H9 (cell line): ENCODE measurements at regions not wholly inside any gene's neighbourhood (a gene's known extent, or its start where the extent isn't known, plus 50 kb on each side); places are given as distances from the start of the nearest gene placed in this dataset.

ENCODE experiments used
- DNase-seq: peaks from one replicate; pipeline ENCODE4 v3.0.0-alpha.2; 2017
- H2AFZ ChIP-seq: one replicate; pipeline ENCODE4 v1.6.1; 2013; ENCODE audit warnings: mild to moderate bottlenecking, low read length, control low read depth, moderate library complexity
- H2AK5ac ChIP-seq: 2 replicates; pipeline ENCODE4 v1.6.1; 2013; ENCODE audit warnings: low read length, control low read depth, mixed read lengths; ENCODE audit not compliant: insufficient read length
- H2BK120ac ChIP-seq: one replicate; pipeline ENCODE4 v1.6.1; 2013; ENCODE audit warnings: low read depth, mild to moderate bottlenecking, low read length, control low read depth, inconsistent platforms; ENCODE audit not compliant: poor library complexity, severe bottlenecking
- H2BK12ac ChIP-seq: 2 replicates; pipeline ENCODE4 v1.6.1; 2013; ENCODE audit warnings: low read length, control low read depth, mixed read lengths, low read depth; ENCODE audit not compliant: insufficient read length
- H2BK15ac ChIP-seq: 2 replicates; pipeline ENCODE4 v1.6.1; 2013; ENCODE audit warnings: low read depth, low read length, control low read depth
- H2BK20ac ChIP-seq: one replicate; pipeline ENCODE4 v1.6.1; 2013; ENCODE audit warnings: low read depth, mild to moderate bottlenecking, low read length, control low read depth, inconsistent platforms; ENCODE audit not compliant: poor library complexity, severe bottlenecking
- H2BK5ac ChIP-seq: 2 replicates; pipeline ENCODE4 v1.6.1; 2013; ENCODE audit warnings: low read length, control low read depth, mixed read lengths; ENCODE audit not compliant: insufficient read length
- H3K14ac ChIP-seq: 2 replicates; pipeline ENCODE4 v1.6.1; 2013; ENCODE audit warnings: low read length, control low read depth; ENCODE audit not compliant: insufficient read depth
- H3K18ac ChIP-seq: 2 replicates; pipeline ENCODE4 v1.6.1; 2013; ENCODE audit warnings: low read depth, mild to moderate bottlenecking, mixed read lengths, low read length, control low read depth; ENCODE audit not compliant: insufficient read length
- H3K23ac ChIP-seq: 2 replicates; pipeline ENCODE4 v1.6.1; 2013; ENCODE audit warnings: low read length, control low read depth, mixed read lengths, low read depth; ENCODE audit not compliant: insufficient read length
- H3K23me2 ChIP-seq: 2 replicates; pipeline ENCODE4 v1.6.1; 2013; ENCODE audit warnings: low read depth, mild to moderate bottlenecking, mixed read lengths, low read length, control low read depth; ENCODE audit not compliant: insufficient read length, poor library complexity, severe bottlenecking
- H3K27ac ChIP-seq: 2 replicates; pipeline ENCODE4 v1.5.1; 2013; ENCODE audit warnings: low read length, control low read depth, mixed read lengths, low read depth; ENCODE audit not compliant: insufficient read length
- H3K27me3 ChIP-seq: 2 replicates; pipeline ENCODE4 v1.6.1; 2013; ENCODE audit warnings: low read length, control low read depth, inconsistent platforms; ENCODE audit not compliant: insufficient read depth
- H3K4ac ChIP-seq: 2 replicates; pipeline ENCODE4 v1.6.1; 2013; ENCODE audit warnings: low read depth, mild to moderate bottlenecking, control low read depth, inconsistent platforms, low read length, moderate library complexity
- H3K4me1 ChIP-seq: 2 replicates; pipeline ENCODE4 v1.6.1; 2013; ENCODE audit warnings: low read length, control low read depth, inconsistent platforms; ENCODE audit not compliant: insufficient read depth
- H3K4me2 ChIP-seq: 2 replicates; pipeline ENCODE4 v1.6.1; 2013; ENCODE audit warnings: low read length, control low read depth, mixed read lengths; ENCODE audit not compliant: insufficient read length, insufficient read depth
- H3K56ac ChIP-seq: 2 replicates; pipeline ENCODE4 v1.6.1; 2013; ENCODE audit warnings: low read depth, mild to moderate bottlenecking, mixed read lengths, low read length, control low read depth; ENCODE audit not compliant: insufficient read length
- H3K79me1 ChIP-seq: 2 replicates; pipeline ENCODE4 v1.6.1; 2013; ENCODE audit warnings: low read depth, mild to moderate bottlenecking, moderate library complexity, low read length, control low read depth, inconsistent platforms; ENCODE audit not compliant: insufficient read depth, poor library complexity, severe bottlenecking
- H3K79me2 ChIP-seq: 2 replicates; pipeline ENCODE4 v1.6.1; 2013; ENCODE audit warnings: low read length, control low read depth, inconsistent platforms; ENCODE audit not compliant: insufficient read depth
- H3K9ac ChIP-seq: 2 replicates; pipeline ENCODE4 v1.6.1; 2013; ENCODE audit warnings: low read length, control low read depth, mixed read lengths; ENCODE audit not compliant: insufficient read length; ENCODE audit errors: extremely low read depth
- H3K9me3 ChIP-seq: one replicate; pipeline ENCODE4 v1.6.1; 2013; ENCODE audit warnings: low read depth, low read length, inconsistent platforms; ENCODE audit not compliant: control insufficient read depth
- H3T11ph ChIP-seq: one replicate; pipeline ENCODE4 v1.6.1; 2013; ENCODE audit warnings: mild to moderate bottlenecking, low read length, control low read depth, inconsistent platforms
- H4K20me1 ChIP-seq: one replicate; pipeline ENCODE4 v1.6.1; 2013; ENCODE audit not compliant: control insufficient read depth, insufficient read length, insufficient read depth
- H4K5ac ChIP-seq: 2 replicates; pipeline ENCODE4 v1.6.1; 2013; ENCODE audit warnings: low read depth, mild to moderate bottlenecking, mixed read lengths, low read length, control low read depth; ENCODE audit not compliant: insufficient read length
- H4K8ac ChIP-seq: replicated peaks from 2 replicates; pipeline ENCODE4 v1.6.1; 2013; ENCODE audit warnings: low read length, control low read depth, mixed read lengths, low read depth; ENCODE audit not compliant: insufficient read length
- H4K91ac ChIP-seq: 2 replicates; pipeline ENCODE4 v1.6.1; 2013; ENCODE audit warnings: low read depth, mild to moderate bottlenecking, moderate library complexity, mixed read lengths, low read length, control low read depth; ENCODE audit not compliant: insufficient read length
- H3K27ac Mint-ChIP-seq, 3 experiments: 2 replicates in 2 of 3; 3 replicates in 1 of 3; pipeline ENCODE4 v1.8.0; 2020 to 2021; ENCODE audit warnings: mixed read lengths in 3 of 3, mild to moderate bottlenecking in 1 of 3, moderate library complexity in 1 of 3
- H3K27me3 Mint-ChIP-seq: 2 replicates; pipeline ENCODE4 v1.8.0; 2021; ENCODE audit warnings: low read depth, mild to moderate bottlenecking, moderate library complexity, mixed read lengths
- H3K36me3 Mint-ChIP-seq, 3 experiments: 2 replicates in 2 of 3; 3 replicates in 1 of 3; pipeline ENCODE4 v1.8.0; 2020 to 2021; ENCODE audit warnings: low read depth in 3 of 3, mixed read lengths in 3 of 3; ENCODE audit not compliant: insufficient read depth in 1 of 3
- H3K4me1 Mint-ChIP-seq, 2 experiments: 2 replicates each; pipeline ENCODE4 v1.8.0; 2020; ENCODE audit warnings: mixed read lengths in 2 of 2
- H3K4me3 Mint-ChIP-seq, 2 experiments: 2 replicates in 1 of 2; 3 replicates in 1 of 2; pipeline ENCODE4 v1.8.0; 2020 to 2021; ENCODE audit warnings: mild to moderate bottlenecking in 2 of 2, mixed read lengths in 2 of 2, moderate library complexity in 1 of 2
- H3K9me3 Mint-ChIP-seq, 2 experiments: 2 replicates in 1 of 2; 3 replicates in 1 of 2; pipeline ENCODE4 v1.8.0; 2020; ENCODE audit warnings: mild to moderate bottlenecking in 2 of 2, mixed read lengths in 2 of 2, moderate library complexity in 1 of 2
- WGBS: extraction: QIAGEN DNeasy Blood & Tissue Kit; methylation state at CpG from one replicate; pipeline ENCODE4 v1.1.7; 2013; ENCODE audit warnings: missing lambda C conversion rate, low lambda C conversion rate, mixed read lengths; ENCODE audit not compliant: insufficient read length; ENCODE audit errors: extremely low coverage; 5-methylcytosine and 5-hydroxymethylcytosine counted together
- TF ChIP-seq, protein P1 (sequence below): fragments of 200-600 bp; sonication (generic); conservative IDR thresholded peaks from 3 replicates; pipeline ENCODE4 v1.8.0; 2021; ENCODE audit warnings: antibody characterized with exemption, mild to moderate bottlenecking

DNA sequence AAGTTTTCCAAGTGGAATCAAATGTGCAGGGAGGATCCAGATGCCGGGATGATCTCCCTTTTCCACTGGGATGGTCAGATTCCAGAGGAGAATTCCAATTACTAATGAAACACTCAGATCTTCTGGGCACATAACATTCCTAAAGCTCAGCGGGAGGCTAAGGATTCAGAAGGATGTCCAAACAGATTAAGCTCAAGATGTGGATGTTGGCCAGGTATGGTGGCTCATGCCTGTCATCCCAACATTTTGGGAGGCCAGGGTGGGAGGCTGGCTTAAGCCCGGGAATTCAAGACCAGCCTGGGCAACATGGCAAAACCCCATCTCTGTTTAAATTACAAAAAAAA lies 62.0 kb upstream of the PNMA1 start:
- H4K91ac ChIP-seq: no peak overlapping the region
- TF ChIP-seq, protein P1, sequence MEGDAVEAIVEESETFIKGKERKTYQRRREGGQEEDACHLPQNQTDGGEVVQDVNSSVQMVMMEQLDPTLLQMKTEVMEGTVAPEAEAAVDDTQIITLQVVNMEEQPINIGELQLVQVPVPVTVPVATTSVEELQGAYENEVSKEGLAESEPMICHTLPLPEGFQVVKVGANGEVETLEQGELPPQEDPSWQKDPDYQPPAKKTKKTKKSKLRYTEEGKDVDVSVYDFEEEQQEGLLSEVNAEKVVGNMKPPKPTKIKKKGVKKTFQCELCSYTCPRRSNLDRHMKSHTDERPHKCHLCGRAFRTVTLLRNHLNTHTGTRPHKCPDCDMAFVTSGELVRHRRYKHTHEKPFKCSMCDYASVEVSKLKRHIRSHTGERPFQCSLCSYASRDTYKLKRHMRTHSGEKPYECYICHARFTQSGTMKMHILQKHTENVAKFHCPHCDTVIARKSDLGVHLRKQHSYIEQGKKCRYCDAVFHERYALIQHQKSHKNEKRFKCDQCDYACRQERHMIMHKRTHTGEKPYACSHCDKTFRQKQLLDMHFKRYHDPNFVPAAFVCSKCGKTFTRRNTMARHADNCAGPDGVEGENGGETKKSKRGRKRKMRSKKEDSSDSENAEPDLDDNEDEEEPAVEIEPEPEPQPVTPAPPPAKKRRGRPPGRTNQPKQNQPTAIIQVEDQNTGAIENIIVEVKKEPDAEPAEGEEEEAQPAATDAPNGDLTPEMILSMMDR: no peak
- no peak overlapping the region for H2BK20ac ChIP-seq
- Mint-ChIP-seq H3K9me3 (peaks cover 0 to 2% of the 10 kb centered on the region in 2 experiments; a peak in 1 of 5 replicates), H3K27ac (no peak overlapping the region), H3K27me3 (peaks cover 83% of the 10 kb centered on the region), H3K36me3 (no peaks in the 10 kb centered on the region; a peak in 1 of 7 replicates), H3K4me1 (peaks cover 17 to 24% of the 10 kb centered on the region in 2 experiments), H3K4me3 (no peak overlapping the region)
- no peak overlapping the region for H2AK5ac ChIP-seq
- H3K27me3 ChIP-seq: no peaks in the 10 kb centered on the region
- H4K8ac ChIP-seq: no peak overlapping the region
- H4K20me1 ChIP-seq: no peaks in the 10 kb centered on the region
- no peak overlapping the region for H2BK120ac ChIP-seq
- H2AFZ ChIP-seq: no peak overlapping the region
- H3K79me1 ChIP-seq: no peaks in the 10 kb centered on the region
- no peak overlapping the region for H3K4me2 ChIP-seq
- no peak overlapping the region for H3T11ph ChIP-seq
- WGBS: no CpG with 5 or more reads among the region's 3 CpGs
- H3K23me2 ChIP-seq: no peaks in the 10 kb centered on the region
- H2BK5ac ChIP-seq: no peak overlapping the region
- H3K23ac ChIP-seq: no peak overlapping the region
- H3K18ac ChIP-seq: no peak overlapping the region
- no peak overlapping the region for H3K56ac ChIP-seq
- no peak overlapping the region for H2BK12ac ChIP-seq
- H4K5ac ChIP-seq: no peak overlapping the region
- H3K27ac ChIP-seq: no peak overlapping the region
- DNase-seq: no peak
- H3K79me2 ChIP-seq: no peaks in the 10 kb centered on the region
- H3K9me3 ChIP-seq: no peaks in the 10 kb centered on the region
- H2BK15ac ChIP-seq: no peak overlapping the region
- no peak overlapping the region for H3K4ac ChIP-seq
- no peaks in the 10 kb centered on the region; the same call in 1 of the 2 replicates for H3K4me1 ChIP-seq
- no peak overlapping the region for H3K9ac ChIP-seq
- H3K14ac ChIP-seq: no peak overlapping the region
